MM.1S (cell line): ENCODE measurements at regions not wholly inside any gene's neighbourhood (a gene's known extent, or its start where the extent isn't known, plus 50 kb on each side); places are given as distances from the start of the nearest gene placed in this dataset.

Source experiments
- EZH2 ChIP-seq: fragments of 300-600 bp; sonication (generic); optimal IDR thresholded peaks from 2 replicates; pipeline ENCODE3; 2017; ENCODE audit warnings: low read depth, mild to moderate bottlenecking, antibody characterized with exemption, low read length, mixed read lengths
- EZH2phosphoT487 ChIP-seq: fragments of 300-600 bp; sonication (generic); IDR thresholded peaks from 2 replicates; pipeline ENCODE4 v1.6.1; 2018; ENCODE audit warnings: antibody characterized with exemption, low read length
- TF ChIP-seq, protein P1 (sequence below): fragments of 300-600 bp; sonication (generic); IDR thresholded peaks from 2 replicates; pipeline ENCODE4 v1.5.1; 2016; ENCODE audit warnings: antibody characterized with exemption, low read length, mixed read lengths

DNA sequence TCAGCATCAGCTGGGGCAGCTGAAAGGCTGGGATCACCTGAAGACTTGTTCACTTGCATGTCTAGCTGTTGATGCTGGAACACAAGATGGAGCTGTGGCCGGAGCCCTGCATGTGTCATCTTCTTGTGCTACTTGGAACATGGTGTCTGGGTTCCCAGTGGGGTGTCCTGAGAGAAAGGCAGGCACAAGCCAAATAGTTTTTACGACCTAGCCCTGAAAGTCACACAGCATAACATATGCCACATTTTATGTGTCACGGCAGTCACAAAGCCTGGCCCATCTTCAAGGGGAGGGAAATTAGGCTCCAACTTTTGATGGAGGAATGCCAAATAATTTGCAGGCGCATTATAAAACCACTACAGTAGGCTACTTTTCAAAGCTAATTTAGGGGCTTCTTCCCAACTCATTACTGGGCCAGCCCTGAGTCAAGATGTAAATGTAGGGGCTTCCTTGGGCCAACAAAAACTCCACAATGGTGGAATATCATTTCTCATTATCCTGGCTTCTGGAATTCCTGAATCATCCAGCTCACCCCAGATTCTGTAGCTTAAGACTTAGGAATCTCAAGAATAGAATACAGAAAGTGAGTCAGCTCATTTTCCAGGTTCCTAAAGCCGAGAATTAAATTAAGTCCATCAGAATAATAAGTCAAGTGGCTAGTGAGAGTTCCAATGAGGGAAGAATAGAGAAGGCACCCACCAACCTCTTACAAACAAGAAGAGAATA, 543.0 kb downstream of the TNS1 start:
- TF ChIP-seq, protein P1, sequence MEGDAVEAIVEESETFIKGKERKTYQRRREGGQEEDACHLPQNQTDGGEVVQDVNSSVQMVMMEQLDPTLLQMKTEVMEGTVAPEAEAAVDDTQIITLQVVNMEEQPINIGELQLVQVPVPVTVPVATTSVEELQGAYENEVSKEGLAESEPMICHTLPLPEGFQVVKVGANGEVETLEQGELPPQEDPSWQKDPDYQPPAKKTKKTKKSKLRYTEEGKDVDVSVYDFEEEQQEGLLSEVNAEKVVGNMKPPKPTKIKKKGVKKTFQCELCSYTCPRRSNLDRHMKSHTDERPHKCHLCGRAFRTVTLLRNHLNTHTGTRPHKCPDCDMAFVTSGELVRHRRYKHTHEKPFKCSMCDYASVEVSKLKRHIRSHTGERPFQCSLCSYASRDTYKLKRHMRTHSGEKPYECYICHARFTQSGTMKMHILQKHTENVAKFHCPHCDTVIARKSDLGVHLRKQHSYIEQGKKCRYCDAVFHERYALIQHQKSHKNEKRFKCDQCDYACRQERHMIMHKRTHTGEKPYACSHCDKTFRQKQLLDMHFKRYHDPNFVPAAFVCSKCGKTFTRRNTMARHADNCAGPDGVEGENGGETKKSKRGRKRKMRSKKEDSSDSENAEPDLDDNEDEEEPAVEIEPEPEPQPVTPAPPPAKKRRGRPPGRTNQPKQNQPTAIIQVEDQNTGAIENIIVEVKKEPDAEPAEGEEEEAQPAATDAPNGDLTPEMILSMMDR, result no peak
- no peak for TF ChIP-seq EZH2
- no peak for TF ChIP-seq EZH2phosphoT487
